GM12878 (cell line): ENCODE measurements at regions not wholly inside any gene's neighbourhood (a gene's known extent, or its start where the extent isn't known, plus 50 kb on each side); places are given as distances from the start of the nearest gene placed in this dataset.
A peak's percentile ranks its signal among the peaks of the same experiment; 100 is the strongest.

ENCODE experiments used
- ATAC-seq: fragments of 200-7000 bp; cut with Tn5 transposase; 3 replicates; pipeline ENCODE4 v1.9.1; 2020; ENCODE audit warnings: mild to moderate bottlenecking, moderate library complexity
- BruUV-seq: library from RNA; stranded (reverse); fragments of 400-500 nt; replicated peaks from 2 replicates; lab custom pipeline; 2021; lab: Mats Ljungman, UMichigan
- CTCF ChIA-PET: fragments of 300-600 bp; sonication (Branson Sonifier 250); formaldehyde crosslinking; extraction: SDS; loops from one replicate; lab custom pipeline; 2021; ENCODE audit warnings: inconsistent platforms; lab: Yijun Ruan, JAX
- POLR2A ChIA-PET: fragments of 350-600 bp; formaldehyde crosslinking; extraction: SDS; loops from one replicate; lab custom pipeline; 2021; ENCODE audit warnings: inconsistent platforms; lab: Charles Lee
- RAD21 ChIA-PET: fragments of 300-600 bp; sonication (Branson Sonifier 250); formaldehyde crosslinking; loops from one replicate; lab custom pipeline; 2023; ENCODE audit warnings: antibody characterized with exemption; ENCODE audit not compliant: unreplicated experiment; lab: Charles Lee
- SMC1A ChIA-PET: fragments of 300-600 bp; sonication (Branson Sonifier 250); formaldehyde crosslinking; loops from one replicate; lab custom pipeline; 2023; ENCODE audit not compliant: unreplicated experiment, uncharacterized antibody; lab: Charles Lee
- DNase-seq: peaks from one replicate; pipeline ENCODE4 v3.0.0-alpha.2; 2011; ENCODE audit warnings: low read depth, low spot score
- FAIRE-seq: peaks from 3 replicates; lab custom pipeline; 2011; peaks lifted over from hg19 to GRCh38; lab: Jason Lieb, UNC
- H2AFZ ChIP-seq: 2 replicates; pipeline ENCODE4 v1.6.0; 2011; ENCODE audit warnings: low read depth, low read length, control low read depth; ENCODE audit not compliant: control insufficient read depth
- H3K27ac ChIP-seq: 2 replicates; pipeline ENCODE4 v1.5.1; 2011; ENCODE audit warnings: control low read depth; ENCODE audit not compliant: control insufficient read depth, insufficient read depth
- H3K27me3 ChIP-seq, 2 experiments: replicated peaks in 1 of 2; 2 replicates each; pipeline versions ENCODE4 v1.6.0 to v1.6.1; 2011; ENCODE audit warnings: low read length in 1 of 2; ENCODE audit not compliant: control insufficient read depth in 2 of 2, insufficient read depth in 2 of 2
- H3K36me3 ChIP-seq, 2 experiments: 2 replicates each; pipeline ENCODE4 v1.5.1; 2011; ENCODE audit warnings: low read length in 1 of 2; ENCODE audit not compliant: control insufficient read depth in 2 of 2, insufficient read depth in 2 of 2
- H3K4me1 ChIP-seq: 2 replicates; pipeline ENCODE4 v1.6.1; 2011; ENCODE audit warnings: mild to moderate bottlenecking, low read length, moderate library complexity, mixed read lengths; ENCODE audit not compliant: control insufficient read depth, insufficient read depth
- H3K4me2 ChIP-seq: 2 replicates; pipeline ENCODE4 v1.6.0; 2011; ENCODE audit warnings: control low read depth; ENCODE audit not compliant: control insufficient read depth, insufficient read depth
- H3K4me3 ChIP-seq: fragments of 200-600 bp; sonication (generic); 2 replicates; pipeline ENCODE4 v1.5.1; 2016
- H3K79me2 ChIP-seq: 2 replicates; pipeline ENCODE4 v1.6.0; 2011; ENCODE audit warnings: low read length; ENCODE audit not compliant: control insufficient read depth, insufficient read depth
- H3K9ac ChIP-seq: 2 replicates; pipeline ENCODE4 v1.8.0; 2011; ENCODE audit warnings: low read length, control low read depth, mixed read lengths; ENCODE audit not compliant: control insufficient read depth, insufficient read depth
- H3K9me3 ChIP-seq: replicated peaks from 3 replicates; pipeline ENCODE4 v1.5.1; 2011; ENCODE audit warnings: mild to moderate bottlenecking, low read length; ENCODE audit not compliant: control insufficient read depth, insufficient read depth
- H4K20me1 ChIP-seq: 2 replicates; pipeline ENCODE4 v1.6.0; 2011; ENCODE audit not compliant: control insufficient read depth, insufficient read depth
- BHLHE40 ChIP-seq, 2 experiments: fragments of 450-650 bp in 1 of 2; IDR thresholded peaks; 2 replicates each; pipeline ENCODE4 v1.6.1; 2011 to 2017; ENCODE audit warnings: low read depth in 2 of 2, borderline replicate concordance in 1 of 2, improper control_type of control experiment in 1 of 2, low read length in 1 of 2, mild to moderate bottlenecking in 1 of 2
- DPF2 ChIP-seq: fragments of 450-650 bp; IDR thresholded peaks from 2 replicates; pipeline ENCODE4 v1.6.1; 2017; ENCODE audit warnings: mild to moderate bottlenecking
- HDAC6 ChIP-seq: fragments of 200-600 bp; sonication (generic); IDR thresholded peaks from one replicate; pipeline ENCODE4 v1.8.0; 2017; ENCODE audit warnings: antibody characterized with exemption; ENCODE audit not compliant: unreplicated experiment
- KAT2A ChIP-seq: conservative IDR thresholded peaks from 2 replicates; pipeline ENCODE4 v1.6.1; 2011; ENCODE audit warnings: low read depth, low read length; ENCODE audit not compliant: control insufficient read depth
- KDM1A ChIP-seq: fragments of 200-600 bp; sonication (generic); IDR thresholded peaks from 2 replicates; pipeline ENCODE4 v1.6.1; 2016; ENCODE audit warnings: borderline replicate concordance
- MYC ChIP-seq: IDR thresholded peaks from 2 replicates; pipeline ENCODE4 v1.6.1; 2011; ENCODE audit warnings: mild to moderate bottlenecking, low read length, moderate library complexity, inconsistent platforms; ENCODE audit not compliant: insufficient read depth, insufficient replicate concordance, insufficient read length, severe bottlenecking
- NFYA ChIP-seq: IDR thresholded peaks from 2 replicates; pipeline ENCODE4 v1.6.1; 2011; ENCODE audit warnings: low read depth, mild to moderate bottlenecking, low read length, improper control_type of control experiment, borderline replicate concordance
- NRF1 ChIP-seq: conservative IDR thresholded peaks from 2 replicates; pipeline ENCODE4 v1.6.1; 2011; ENCODE audit warnings: mild to moderate bottlenecking, low read depth, low read length, improper control_type of control experiment
- PRDM15 ChIP-seq: fragments of 450-650 bp; formaldehyde crosslinking; IDR thresholded peaks from 2 replicates; pipeline ENCODE4 v1.4.0; 2020; ENCODE audit warnings: mild to moderate bottlenecking, moderate library complexity
- REST ChIP-seq: IDR thresholded peaks from 2 replicates; pipeline ENCODE4 v1.6.1; 2012; ENCODE audit warnings: mild to moderate bottlenecking, low read depth, low read length
- SUZ12 ChIP-seq: fragments of 200-600 bp; sonication (generic); IDR thresholded peaks from one replicate; pipeline ENCODE4 v1.6.1; 2018; ENCODE audit warnings: antibody characterized with exemption, mild to moderate bottlenecking; ENCODE audit not compliant: unreplicated experiment
- WGBS: methylation state at CpG from one replicate; pipeline ENCODE4 v1.1.6; 2016; ENCODE audit warnings: low lambda C conversion rate; ENCODE audit not compliant: insufficient replicate concordance, insufficient coverage; ENCODE audit errors: missing lambda C conversion rate; 5-methylcytosine and 5-hydroxymethylcytosine counted together
- in situ Hi-C: fragments of 300-500 bp; cut with MboI; formaldehyde crosslinking; loops from 9 replicates; pipeline ENCODE4 v1.14.3; 2018; ENCODE audit warnings: mixed read lengths
- intact Hi-C: fragments of 100-400 bp; cut with micrococcal nuclease; formaldehyde crosslinking; loops from one replicate; pipeline ENCODE4 v1.14.2; 2022; ENCODE audit not compliant: unreplicated experiment

DNA sequence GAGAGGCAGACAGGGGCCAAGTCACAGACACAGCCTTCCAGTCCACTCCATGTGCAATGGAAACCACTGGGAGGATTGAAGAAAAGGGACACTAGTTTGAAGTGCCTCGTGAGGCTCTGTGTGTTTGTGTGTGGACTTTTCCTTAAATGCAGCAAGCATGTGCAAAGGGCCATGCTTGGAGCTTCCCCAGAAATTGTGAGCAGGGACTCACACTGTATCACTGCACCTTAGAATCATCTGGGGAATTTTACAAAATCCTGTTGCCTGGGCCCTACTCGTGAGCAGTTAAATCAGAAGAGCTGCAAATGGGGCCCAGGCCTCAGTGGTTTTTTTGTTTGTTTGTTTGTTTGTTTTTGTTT lies 137.8 kb downstream of the TRIM43 start:
- Histone ChIP-seq H3K9ac (no peak overlapping the region), H3K27ac (no peak overlapping the region), H3K36me3 (no peaks in the 10 kb centered on the region), H4K20me1 (no peaks in the 10 kb centered on the region), H3K4me3 (no peak overlapping the region), H3K79me2 (no peaks in the 10 kb centered on the region), H3K4me2 (no peak overlapping the region), H3K9me3 (no peaks in the 10 kb centered on the region), H2AFZ (no peak overlapping the region), H3K27me3 (no peaks in the 10 kb centered on the region), H3K4me1 (no peaks in the 10 kb centered on the region)
- TF ChIP-seq REST = no peak
- DNase-seq (no peak), FAIRE-seq (no peak), ATAC-seq (no peak)
- POLR2A ChIA-PET = no interaction called here
- WGBS = 0% methylated on average over 2 of the region's 2 CpGs
- no TSS peak for BruUV-seq
- in situ Hi-C loops = no loop called here
- RAD21 ChIA-PET = no interaction called here
- CTCF ChIA-PET = no interaction called here
- SMC1A ChIA-PET = no interaction called here
- intact Hi-C loops = loop anchor here (5.0 kb wide), 1 partner anchor 317 kb away; no protein-coding TSS in a partner anchor

DNA sequence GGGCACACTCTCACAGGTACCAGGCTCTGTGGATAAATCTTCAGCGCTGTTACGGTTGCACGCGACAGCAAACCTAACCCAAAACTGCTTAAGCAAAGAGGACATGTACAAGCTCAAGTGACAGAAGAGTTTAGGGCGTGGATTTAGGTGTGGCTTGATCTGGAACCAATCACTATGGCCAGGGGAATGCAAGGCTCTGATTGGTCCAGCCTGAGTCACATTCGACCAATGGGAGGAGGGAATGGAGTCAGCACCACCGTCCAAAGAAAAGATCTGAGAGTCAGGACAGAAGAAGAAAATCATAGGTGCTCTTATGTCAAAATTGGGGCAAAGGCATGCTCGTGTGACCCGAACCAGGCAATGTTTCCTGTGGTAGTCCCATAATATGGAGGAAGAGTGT lies 139.0 kb downstream of the TRIM43 start:
- no peak overlapping the region for H3K4me3 ChIP-seq
- RAD21 ChIA-PET = no interaction called here
- 57% methylated on average over 9 of the region's 9 CpGs for WGBS
- H3K36me3 ChIP-seq = no peaks in the 10 kb centered on the region
- no TSS peak for BruUV-seq
- no peaks in the 10 kb centered on the region for H3K27me3 ChIP-seq
- intact Hi-C loops = no loop called here
- no peaks in the 10 kb centered on the region for H3K4me1 ChIP-seq
- no peak overlapping the region for H3K27ac ChIP-seq
- H3K9ac ChIP-seq = no peak overlapping the region
- H3K4me2 ChIP-seq = no peak overlapping the region
- H3K9me3 ChIP-seq = no peaks in the 10 kb centered on the region
- in situ Hi-C loops = loop anchor here (5.0 kb wide), 1 partner anchor 329 kb away; the partner anchor contains the start of gene FAHD2A
- DNase-seq = no peak
- peak; percentile 45; the same call in 2 of the 3 replicates for ATAC-seq
- H3K79me2 ChIP-seq = no peaks in the 10 kb centered on the region
- POLR2A ChIA-PET = no interaction called here
- no peak for FAIRE-seq
- CTCF ChIA-PET = no interaction called here
- SMC1A ChIA-PET = no interaction called here
- H2AFZ ChIP-seq = no peak overlapping the region
- no peaks in the 10 kb centered on the region for H4K20me1 ChIP-seq
- no peak for TF ChIP-seq DPF2
- no peak for TF ChIP-seq SUZ12
- TF ChIP-seq KAT2A = no peak
- TF ChIP-seq NFYA = no peak
- TF ChIP-seq HDAC6 = no peak
- TF ChIP-seq PRDM15 (CRISPR knock-in tag) = no peak
- no peak for TF ChIP-seq BHLHE40 (IDR thresholded peaks at IDR 0.05; ENCODE audit: borderline replicate concordance in 1 of 2, low read depth in 2 of 2, low read length in 1 of 2)
- TF ChIP-seq MYC = no peak
- no peak for TF ChIP-seq KDM1A
- no peak for TF ChIP-seq NRF1
